Neuronal stem cell (in vitro differentiated cells): ENCODE measurements at regions not wholly inside any gene's neighbourhood (a gene's known extent, or its start where the extent isn't known, plus 50 kb on each side); places are given as distances from the start of the nearest gene placed in this dataset.
A peak's percentile ranks its signal among the peaks of the same experiment; 100 is the strongest.

Experiments
- DNase-seq: peaks from one replicate; pipeline ENCODE4 v3.0.0-alpha.2; 2013; ENCODE audit warnings: low spot score
- H2AFZ ChIP-seq: one replicate; pipeline ENCODE4 v1.6.1; 2013; ENCODE audit warnings: mild to moderate bottlenecking, low read length, inconsistent platforms
- H2AK5ac ChIP-seq: 2 replicates; pipeline ENCODE4 v1.6.1; 2013; ENCODE audit warnings: low read depth, mild to moderate bottlenecking, inconsistent platforms, low read length, moderate library complexity, mixed read lengths
- H2BK120ac ChIP-seq: 2 replicates; pipeline ENCODE4 v1.6.1; 2013; ENCODE audit warnings: low read depth, mild to moderate bottlenecking, inconsistent platforms, low read length, moderate library complexity, mixed read lengths
- H2BK12ac ChIP-seq: one replicate; pipeline ENCODE4 v1.6.1; 2013; ENCODE audit warnings: low read length, inconsistent platforms
- H2BK15ac ChIP-seq: 2 replicates; pipeline ENCODE4 v1.6.1; 2013; ENCODE audit warnings: mild to moderate bottlenecking, low read length, inconsistent platforms, mixed read lengths
- H2BK5ac ChIP-seq: one replicate; pipeline ENCODE4 v1.6.1; 2013; ENCODE audit warnings: inconsistent platforms, mild to moderate bottlenecking, low read length, moderate library complexity
- H3K14ac ChIP-seq: one replicate; pipeline ENCODE4 v1.6.1; 2013; ENCODE audit warnings: low read length, inconsistent platforms
- H3K18ac ChIP-seq: 2 replicates; pipeline ENCODE4 v1.6.1; 2013; ENCODE audit warnings: low read length, inconsistent platforms
- H3K23ac ChIP-seq: 2 replicates; pipeline ENCODE4 v1.6.1; 2013; ENCODE audit warnings: low read depth, mild to moderate bottlenecking, mixed read lengths, low read length, inconsistent platforms; ENCODE audit not compliant: poor library complexity
- H3K27ac ChIP-seq: replicated peaks from 3 replicates; pipeline ENCODE4 v1.5.1; 2013; ENCODE audit warnings: low read length, inconsistent platforms
- H3K27me3 ChIP-seq, 3 experiments: 2 replicates each; pipeline ENCODE4 v1.6.1; 2013; ENCODE audit warnings: low read length in 3 of 3, mild to moderate bottlenecking in 2 of 3, inconsistent platforms in 1 of 3, low read depth in 1 of 3, mixed read lengths in 1 of 3, moderate library complexity in 1 of 3; ENCODE audit not compliant: control insufficient read depth in 3 of 3, insufficient read depth in 3 of 3
- H3K36me3 ChIP-seq, 2 donors: replicated peaks in 1 of 2; 2 replicates each; pipeline ENCODE4 v1.6.1; 2013; ENCODE audit warnings: low read length in 2 of 2; ENCODE audit not compliant: control insufficient read depth in 2 of 2, insufficient read depth in 2 of 2
- H3K4ac ChIP-seq: 2 replicates; pipeline ENCODE4 v1.6.1; 2013; ENCODE audit warnings: inconsistent platforms, mild to moderate bottlenecking, low read length, moderate library complexity
- H3K4me1 ChIP-seq, 2 donors: 1 replicate in 1 of 2; 2 replicates in 1 of 2; pipeline ENCODE4 v1.6.1; 2013; ENCODE audit warnings: low read length in 2 of 2, low read depth in 1 of 2; ENCODE audit not compliant: control insufficient read depth in 2 of 2, insufficient read depth in 1 of 2
- H3K4me2 ChIP-seq: one replicate; pipeline ENCODE4 v1.6.1; 2013; ENCODE audit warnings: mild to moderate bottlenecking, low read length, inconsistent platforms; ENCODE audit not compliant: insufficient read depth, poor library complexity, severe bottlenecking
- H3K4me3 ChIP-seq, 2 donors: 2 replicates each; pipeline ENCODE4 v1.5.1; 2013; ENCODE audit warnings: low read length in 2 of 2, mild to moderate bottlenecking in 2 of 2, inconsistent platforms in 1 of 2, moderate library complexity in 1 of 2
- H3K79me1 ChIP-seq: one replicate; pipeline ENCODE4 v1.6.1; 2013; ENCODE audit warnings: low read depth, mild to moderate bottlenecking, inconsistent platforms, low read length, moderate library complexity
- H3K9ac ChIP-seq: one replicate; pipeline ENCODE4 v1.6.1; 2013; ENCODE audit warnings: mild to moderate bottlenecking, low read depth, low read length, inconsistent platforms; ENCODE audit not compliant: poor library complexity
- H3K9me3 ChIP-seq, 2 donors: replicated peaks in 1 of 2; 2 replicates each; pipeline versions ENCODE3 to v1.6.1; 2013; ENCODE audit warnings: low read length in 2 of 2, mild to moderate bottlenecking in 2 of 2, inconsistent platforms in 1 of 2, low read depth in 1 of 2, mixed read lengths in 1 of 2, moderate library complexity in 1 of 2; ENCODE audit not compliant: control insufficient read depth in 2 of 2, insufficient read depth in 1 of 2
- H4K8ac ChIP-seq: one replicate; pipeline ENCODE4 v1.6.1; 2013; ENCODE audit warnings: low read depth, mild to moderate bottlenecking, inconsistent platforms, low read length, moderate library complexity
- H4K91ac ChIP-seq: one replicate; pipeline ENCODE4 v1.6.1; 2013; ENCODE audit warnings: low read length, low read depth, mild to moderate bottlenecking, inconsistent platforms; ENCODE audit not compliant: poor library complexity
- WGBS, 2 donors: extraction: QIAGEN DNeasy Blood & Tissue Kit; methylation state at CpG; one replicate each; pipeline ENCODE4 v1.1.7; 2013; ENCODE audit warnings: missing lambda C conversion rate in 2 of 2, mixed read lengths in 1 of 2; ENCODE audit not compliant: insufficient read length in 2 of 2, insufficient replicate concordance in 1 of 2; ENCODE audit errors: extremely low coverage in 2 of 2; 5-methylcytosine and 5-hydroxymethylcytosine counted together

- H3K23ac ChIP-seq: no peak overlapping the region
Measured at GRCh38 chr7:51679358-51679757, 362.7 kb upstream of the COBL start.

GRCh38 chr7:51666751-51667150, 350.1 kb upstream of the COBL start:
- Histone ChIP-seq H2BK120ac (no peak overlapping the region), H3K79me1 (no peaks in the 10 kb centered on the region), H3K4me1 (peaks cover 2 to 14% of the 10 kb centered on the region in 2 donors), H3K18ac (no peak overlapping the region), H2BK15ac (no peak overlapping the region), H3K27me3 (no peaks in the 10 kb centered on the region), H3K27ac (no peak overlapping the region), H3K36me3 (no peaks in the 10 kb centered on the region), H3K4me3 (no peak overlapping the region), H3K9ac (no peak overlapping the region), H3K4me2 (no peak overlapping the region), H2BK12ac (no peak overlapping the region), H2BK5ac (no peak overlapping the region), H3K9me3 (no peaks in the 10 kb centered on the region), H3K4ac (no peak overlapping the region), H2AFZ (no peak overlapping the region), H2AK5ac (no peak overlapping the region), H3K14ac (no peak overlapping the region), H4K8ac (no peak overlapping the region), H3K23ac (no peak overlapping the region), H4K91ac (no peak overlapping the region)
- no peak for DNase-seq
- whole genome bisulfite sequencing, 2 donors: no CpG with 5 or more reads among the region's 5 CpGs

More at GRCh38 chr7:51679358-51679757, 362.7 kb upstream of the COBL start:
- Histone ChIP-seq H4K91ac (no peak overlapping the region), H3K4me1 (no peaks in the 10 kb centered on the region), H4K8ac (no peak overlapping the region), H3K14ac (no peak overlapping the region), H3K9me3 (no peaks in the 10 kb centered on the region), H3K27ac (no peak overlapping the region), H3K79me1 (no peaks in the 10 kb centered on the region), H2BK15ac (no peak overlapping the region), H3K4ac (no peak overlapping the region), H2AFZ (no peak overlapping the region), H2BK120ac (no peak overlapping the region), H3K36me3 (no peaks in the 10 kb centered on the region), H3K4me2 (no peak overlapping the region), H2AK5ac (no peak overlapping the region), H3K18ac (no peak overlapping the region), H2BK5ac (no peak overlapping the region), H3K9ac (no peak overlapping the region), H2BK12ac (no peak overlapping the region), H3K27me3 (no peaks in the 10 kb centered on the region), H3K4me3 (no peak overlapping the region)
- WGBS, 2 donors: no CpG with 5 or more reads among the region's 9 CpGs
- DNase-seq: no peak

GRCh38 chr7:51666266-51666665, 349.7 kb upstream of the COBL start:
- H2BK120ac ChIP-seq: no peak overlapping the region
- H2BK5ac ChIP-seq: no peak overlapping the region
- H3K18ac ChIP-seq: no peak overlapping the region
- H3K36me3 ChIP-seq: no peaks in the 10 kb centered on the region
- WGBS, 2 donors: no CpG with 5 or more reads among the region's 3 CpGs
- H3K27me3 ChIP-seq: no peaks in the 10 kb centered on the region
- no peak overlapping the region for H4K8ac ChIP-seq
- H3K4me1 ChIP-seq: peaks cover 2 to 14% of the 10 kb centered on the region in 2 donors
- H3K4me3 ChIP-seq: no peak overlapping the region
- no peak overlapping the region for H3K14ac ChIP-seq
- no peak overlapping the region for H3K9ac ChIP-seq
- no peak overlapping the region for H3K27ac ChIP-seq
- H3K79me1 ChIP-seq: no peaks in the 10 kb centered on the region
- H2BK15ac ChIP-seq: no peak overlapping the region
- H2AFZ ChIP-seq: peak overlapping the region; percentile 68
- H2AK5ac ChIP-seq: no peak overlapping the region
- no peak overlapping the region for H3K4me2 ChIP-seq
- no peak overlapping the region for H2BK12ac ChIP-seq
- no peak overlapping the region for H3K4ac ChIP-seq
- no peak overlapping the region for H3K23ac ChIP-seq
- DNase-seq: no peak
- H3K9me3 ChIP-seq: no peaks in the 10 kb centered on the region
- no peak overlapping the region for H4K91ac ChIP-seq

- no peak overlapping the region for H3K23ac ChIP-seq
- no peak overlapping the region for H2BK15ac ChIP-seq
- H2AFZ ChIP-seq: peak overlapping the region; percentile 68
- H3K9me3 ChIP-seq: no peaks in the 10 kb centered on the region
- H3K18ac ChIP-seq: no peak overlapping the region
- H2BK120ac ChIP-seq: no peak overlapping the region
- peaks cover 2 to 14% of the 10 kb centered on the region in 2 donors for H3K4me1 ChIP-seq
- H2BK12ac ChIP-seq: no peak overlapping the region
- no peak overlapping the region for H3K9ac ChIP-seq
- WGBS, 2 donors: no CpG with 5 or more reads among the region's 7 CpGs
- H3K14ac ChIP-seq: no peak overlapping the region
- H4K91ac ChIP-seq: no peak overlapping the region
- no peak for DNase-seq
- no peak overlapping the region for H3K27ac ChIP-seq
- no peak overlapping the region for H2AK5ac ChIP-seq
- H3K4ac ChIP-seq: no peak overlapping the region
- H3K27me3 ChIP-seq: no peaks in the 10 kb centered on the region
- H3K4me2 ChIP-seq: no peak overlapping the region
- H3K36me3 ChIP-seq: no peaks in the 10 kb centered on the region
- H3K79me1 ChIP-seq: no peaks in the 10 kb centered on the region
- no peak overlapping the region for H4K8ac ChIP-seq
- no peak overlapping the region for H3K4me3 ChIP-seq
- no peak overlapping the region for H2BK5ac ChIP-seq
Measured at GRCh38 chr7:51665045-51665780, 348.6 kb upstream of the COBL start.
